Panc1 (cell line): ENCODE measurements at regions not wholly inside any gene's neighbourhood (a gene's known extent, or its start where the extent isn't known, plus 50 kb on each side); places are given as distances from the start of the nearest gene placed in this dataset.

Source experiments
- ATAC-seq: fragments of 200-7000 bp; cut with Tn5 transposase; 2 replicates; pipeline ENCODE4 v1.9.1; 2020; ENCODE audit warnings: mild to moderate bottlenecking, moderate library complexity
- BruUV-seq: library from RNA; stranded (reverse); fragments of 400-500 nt; replicated peaks from 2 replicates; lab custom pipeline; 2021; lab: Mats Ljungman, UMichigan
- CTCF ChIA-PET: fragments of 300-600 bp; sonication (Branson Sonifier 250); formaldehyde crosslinking; loops from one replicate; lab custom pipeline; 2022; ENCODE audit warnings: antibody characterized with exemption; lab: Charles Lee
- POLR2A ChIA-PET: fragments of 300-600 bp; sonication (Branson Sonifier 250); formaldehyde crosslinking; loops from one replicate; lab custom pipeline; 2022; ENCODE audit warnings: antibody characterized with exemption; lab: Charles Lee
- DNase-seq: peaks from one replicate; pipeline ENCODE4 v3.0.0-alpha.2; 2010; ENCODE audit warnings: low read depth, low spot score
- H3K27ac ChIP-seq: 2 replicates; pipeline ENCODE4 v1.5.1; 2011; ENCODE audit warnings: mild to moderate bottlenecking, low read length, inconsistent platforms
- H3K27me3 ChIP-seq: fragments of 200-500 bp; sonication (Bioruptor generic); 2 replicates; pipeline ENCODE4 v1.6.0; 2014; ENCODE audit warnings: low read length, inconsistent platforms; ENCODE audit not compliant: control insufficient read depth, insufficient read depth
- H3K36me3 ChIP-seq: fragments of 200-500 bp; sonication (Bioruptor generic); 2 replicates; pipeline ENCODE4 v1.5.1; 2014; ENCODE audit warnings: inconsistent platforms, mild to moderate bottlenecking, low read length, moderate library complexity; ENCODE audit not compliant: control insufficient read depth, insufficient read depth
- H3K4me1 ChIP-seq: 2 replicates; pipeline ENCODE4 v1.5.1; 2011; ENCODE audit warnings: inconsistent platforms, mild to moderate bottlenecking, low read length, moderate library complexity; ENCODE audit not compliant: control insufficient read depth, insufficient read depth
- H3K4me3 ChIP-seq, 2 experiments: 2 replicates each; pipeline ENCODE4 v1.5.1; 2011 to 2012; ENCODE audit warnings: low read depth in 2 of 2, low read length in 2 of 2, mild to moderate bottlenecking in 2 of 2, inconsistent platforms in 1 of 2, moderate library complexity in 1 of 2
- H3K9me3 ChIP-seq: fragments of 200-500 bp; sonication (Bioruptor generic); 2 replicates; pipeline ENCODE4 v1.5.1; 2014; ENCODE audit warnings: low read depth, mild to moderate bottlenecking, inconsistent platforms, low read length, moderate library complexity; ENCODE audit not compliant: control insufficient read depth, insufficient read depth
- POLR2AphosphoS5 ChIP-seq: IDR thresholded peaks from 2 replicates; pipeline ENCODE4 v1.6.1; 2012; ENCODE audit warnings: mild to moderate bottlenecking, low read depth, low read length, moderate library complexity
- SIN3A ChIP-seq: IDR thresholded peaks from 2 replicates; pipeline ENCODE4 v1.6.1; 2012; ENCODE audit warnings: low read depth, mild to moderate bottlenecking, low read length, moderate library complexity, borderline replicate concordance; ENCODE audit not compliant: insufficient read depth
- TCF7L2 ChIP-seq: IDR thresholded peaks from 2 replicates; pipeline ENCODE4 v1.6.1; 2011; ENCODE audit warnings: mild to moderate bottlenecking, low read depth, low read length, inconsistent platforms
- in situ Hi-C: cut with HindIII; loops from 2 replicates; pipeline ENCODE4 v1.10.0; 2016; ENCODE audit warnings: low sequenced_read_pairs, low pct_unique_long_range_greater_than_20kb
- intact Hi-C: fragments of 100-400 bp; cut with micrococcal nuclease; formaldehyde crosslinking; loops from one replicate; pipeline ENCODE4 v1.10.0; 2022; ENCODE audit not compliant: unreplicated experiment
- TF ChIP-seq, protein P1 (sequence below): fragments of 450-650 bp; IDR thresholded peaks from 2 replicates; pipeline ENCODE4 v1.5.1; 2017; ENCODE audit warnings: mild to moderate bottlenecking
- TF ChIP-seq, protein P2 (sequence below), 2 experiments: IDR thresholded peaks; 2 replicates each; pipeline ENCODE4 v1.6.1; 2011 to 2012; ENCODE audit warnings: low read depth in 2 of 2, control low read depth in 1 of 2, low read length in 1 of 2, mild to moderate bottlenecking in 1 of 2, moderate library complexity in 1 of 2; ENCODE audit not compliant: insufficient read depth in 1 of 2

DNA sequence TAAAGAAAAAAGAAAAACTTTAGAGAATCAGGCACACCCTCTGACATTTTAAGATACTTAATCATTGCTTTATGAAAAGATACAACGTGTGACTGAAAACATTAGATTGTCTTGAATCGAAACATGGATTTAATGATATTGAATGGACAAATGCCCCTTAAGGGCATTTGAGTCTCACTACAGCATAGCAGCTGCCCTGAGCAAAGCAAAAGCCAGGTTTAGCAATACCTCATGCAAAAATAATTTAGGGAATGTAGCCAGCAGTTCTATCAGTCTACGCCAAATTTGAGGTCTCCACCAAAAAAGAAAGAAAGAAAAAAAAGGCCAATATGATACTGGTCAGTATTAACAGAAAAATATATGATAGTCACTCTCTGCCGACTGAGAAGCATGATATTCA is 56.6 kb upstream of the LMNB1 start:
- POLR2A ChIA-PET = no interaction called here
- Histone ChIP-seq H3K36me3 (no peaks in the 10 kb centered on the region), H3K27ac (no peak overlapping the region), H3K4me1 (no peaks in the 10 kb centered on the region), H3K9me3 (no peaks in the 10 kb centered on the region), H3K4me3 (no peak overlapping the region), H3K27me3 (no peaks in the 10 kb centered on the region)
- intact Hi-C loops = no loop called here
- TF ChIP-seq, protein P1, sequence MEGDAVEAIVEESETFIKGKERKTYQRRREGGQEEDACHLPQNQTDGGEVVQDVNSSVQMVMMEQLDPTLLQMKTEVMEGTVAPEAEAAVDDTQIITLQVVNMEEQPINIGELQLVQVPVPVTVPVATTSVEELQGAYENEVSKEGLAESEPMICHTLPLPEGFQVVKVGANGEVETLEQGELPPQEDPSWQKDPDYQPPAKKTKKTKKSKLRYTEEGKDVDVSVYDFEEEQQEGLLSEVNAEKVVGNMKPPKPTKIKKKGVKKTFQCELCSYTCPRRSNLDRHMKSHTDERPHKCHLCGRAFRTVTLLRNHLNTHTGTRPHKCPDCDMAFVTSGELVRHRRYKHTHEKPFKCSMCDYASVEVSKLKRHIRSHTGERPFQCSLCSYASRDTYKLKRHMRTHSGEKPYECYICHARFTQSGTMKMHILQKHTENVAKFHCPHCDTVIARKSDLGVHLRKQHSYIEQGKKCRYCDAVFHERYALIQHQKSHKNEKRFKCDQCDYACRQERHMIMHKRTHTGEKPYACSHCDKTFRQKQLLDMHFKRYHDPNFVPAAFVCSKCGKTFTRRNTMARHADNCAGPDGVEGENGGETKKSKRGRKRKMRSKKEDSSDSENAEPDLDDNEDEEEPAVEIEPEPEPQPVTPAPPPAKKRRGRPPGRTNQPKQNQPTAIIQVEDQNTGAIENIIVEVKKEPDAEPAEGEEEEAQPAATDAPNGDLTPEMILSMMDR = no peak
- TF ChIP-seq TCF7L2 (no peak), SIN3A (no peak), POLR2AphosphoS5 (no peak)
- TF ChIP-seq, protein P2, sequence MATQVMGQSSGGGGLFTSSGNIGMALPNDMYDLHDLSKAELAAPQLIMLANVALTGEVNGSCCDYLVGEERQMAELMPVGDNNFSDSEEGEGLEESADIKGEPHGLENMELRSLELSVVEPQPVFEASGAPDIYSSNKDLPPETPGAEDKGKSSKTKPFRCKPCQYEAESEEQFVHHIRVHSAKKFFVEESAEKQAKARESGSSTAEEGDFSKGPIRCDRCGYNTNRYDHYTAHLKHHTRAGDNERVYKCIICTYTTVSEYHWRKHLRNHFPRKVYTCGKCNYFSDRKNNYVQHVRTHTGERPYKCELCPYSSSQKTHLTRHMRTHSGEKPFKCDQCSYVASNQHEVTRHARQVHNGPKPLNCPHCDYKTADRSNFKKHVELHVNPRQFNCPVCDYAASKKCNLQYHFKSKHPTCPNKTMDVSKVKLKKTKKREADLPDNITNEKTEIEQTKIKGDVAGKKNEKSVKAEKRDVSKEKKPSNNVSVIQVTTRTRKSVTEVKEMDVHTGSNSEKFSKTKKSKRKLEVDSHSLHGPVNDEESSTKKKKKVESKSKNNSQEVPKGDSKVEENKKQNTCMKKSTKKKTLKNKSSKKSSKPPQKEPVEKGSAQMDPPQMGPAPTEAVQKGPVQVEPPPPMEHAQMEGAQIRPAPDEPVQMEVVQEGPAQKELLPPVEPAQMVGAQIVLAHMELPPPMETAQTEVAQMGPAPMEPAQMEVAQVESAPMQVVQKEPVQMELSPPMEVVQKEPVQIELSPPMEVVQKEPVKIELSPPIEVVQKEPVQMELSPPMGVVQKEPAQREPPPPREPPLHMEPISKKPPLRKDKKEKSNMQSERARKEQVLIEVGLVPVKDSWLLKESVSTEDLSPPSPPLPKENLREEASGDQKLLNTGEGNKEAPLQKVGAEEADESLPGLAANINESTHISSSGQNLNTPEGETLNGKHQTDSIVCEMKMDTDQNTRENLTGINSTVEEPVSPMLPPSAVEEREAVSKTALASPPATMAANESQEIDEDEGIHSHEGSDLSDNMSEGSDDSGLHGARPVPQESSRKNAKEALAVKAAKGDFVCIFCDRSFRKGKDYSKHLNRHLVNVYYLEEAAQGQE (IDR thresholded peaks at IDR 0.05; ENCODE audit: insufficient read depth in 1 of 2, low read depth in 2 of 2, low read length in 1 of 2) = no peak
- in situ Hi-C loops = no loop called here
- CTCF ChIA-PET = no interaction called here
- ATAC-seq = no peak
- BruUV-seq = no TSS peak
- no peak for DNase-seq

DNA sequence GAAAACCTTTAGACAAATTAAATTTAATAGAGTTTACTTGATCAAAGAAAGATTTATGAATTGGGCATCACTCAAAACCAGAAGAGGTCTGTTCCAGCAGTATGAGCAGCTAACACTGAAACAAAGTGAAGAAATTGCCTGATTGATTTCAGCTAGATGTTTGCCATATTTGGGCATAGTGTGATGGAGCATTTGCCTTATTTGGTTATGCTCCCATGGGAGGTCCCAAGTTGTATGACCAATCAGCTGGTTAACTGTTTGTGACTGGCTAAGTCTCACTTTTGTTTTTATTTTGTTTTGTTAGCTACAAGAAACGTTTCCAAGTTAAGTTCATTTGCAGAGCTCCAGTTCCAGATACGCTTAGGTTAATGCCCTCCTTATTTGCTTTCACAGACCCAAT is 53.3 kb upstream of the LMNB1 start:
- ATAC-seq (no peak), DNase-seq (no peak)
- no TSS peak for BruUV-seq
- TF ChIP-seq POLR2AphosphoS5 (no peak), TCF7L2 (no peak), SIN3A (no peak)
- TF ChIP-seq, protein P1 = no peak
- TF ChIP-seq, protein P2 (IDR thresholded peaks at IDR 0.05; ENCODE audit: insufficient read depth in 1 of 2, low read depth in 2 of 2, low read length in 1 of 2) = no peak
- in situ Hi-C loops = no loop called here
- intact Hi-C loops = no loop called here
- Histone ChIP-seq H3K27ac (no peak overlapping the region), H3K9me3 (no peaks in the 10 kb centered on the region), H3K27me3 (no peaks in the 10 kb centered on the region), H3K4me1 (no peaks in the 10 kb centered on the region), H3K4me3 (no peak overlapping the region), H3K36me3 (no peaks in the 10 kb centered on the region)
- CTCF ChIA-PET = interaction anchor here (0.7 kb wide), 1 partner anchor 38 kb away, joined by 4 read pairs; no protein-coding TSS in a partner anchor
- POLR2A ChIA-PET = no interaction called here
